Heart left ventricle (tissue), 16 donors: ENCODE measurements at regions not wholly inside any gene's neighbourhood (a gene's known extent, or its start where the extent isn't known, plus 50 kb on each side); places are given as distances from the start of the nearest gene placed in this dataset.

Experiments
- ATAC-seq, 4 donors: fragments of 200-7000 bp; cut with Tn5 transposase; one replicate each; pipeline ENCODE4 v1.9.1; 2020 to 2022; ENCODE audit warnings: moderate library complexity in 4 of 4, mild to moderate bottlenecking in 3 of 4, moderate number of reproducible peaks in 1 of 4
- DNase-seq, 5 donors: peaks; one replicate each; pipeline ENCODE4 v3.0.0-alpha.2; 2020
- H3K27ac ChIP-seq, 12 donors: fragments of 200-600 bp; sonication (generic) in 4 of 12; one replicate each; pipeline versions ENCODE4 v1.5.0 to v1.8.0; 2016 to 2022; ENCODE audit warnings: mild to moderate bottlenecking in 2 of 12
- H3K27me3 ChIP-seq, 9 donors: fragments of 200-600 bp; sonication (generic) in 2 of 9; one replicate each; pipeline versions ENCODE4 v1.5.1 to v1.8.0; 2016 to 2022; ENCODE audit warnings: mild to moderate bottlenecking in 3 of 9
- H3K36me3 ChIP-seq, 9 donors: fragments of 200-600 bp; sonication (generic) in 2 of 9; one replicate each; pipeline versions ENCODE4 v1.5.0 to v1.8.0; 2018 to 2022; ENCODE audit warnings: mild to moderate bottlenecking in 2 of 9
- H3K4me1 ChIP-seq, 12 donors: fragments of 200-600 bp; sonication (generic) in 4 of 12; one replicate each; pipeline versions ENCODE4 v1.5.0 to v1.8.0; 2016 to 2022; ENCODE audit warnings: mild to moderate bottlenecking in 3 of 12
- H3K4me3 ChIP-seq, 12 donors: fragments of 200-600 bp; sonication (generic) in 4 of 12; one replicate each; pipeline versions ENCODE4 v1.5.0 to v1.8.0; 2017 to 2022; ENCODE audit warnings: mild to moderate bottlenecking in 9 of 12, moderate library complexity in 4 of 12
- H3K9me3 ChIP-seq, 12 donors: fragments of 200-600 bp; sonication (generic) in 4 of 12; one replicate each; pipeline versions ENCODE4 v1.5.0 to v1.8.0; 2016 to 2022; ENCODE audit warnings: mild to moderate bottlenecking in 1 of 12
- POLR2A ChIP-seq, 2 donors: fragments of 450-650 bp; IDR thresholded peaks; one replicate each; pipeline ENCODE4 v1.6.1; 2017; ENCODE audit warnings: antibody characterized with exemption in 2 of 2, mild to moderate bottlenecking in 2 of 2, moderate library complexity in 2 of 2
- WGBS, 4 donors: extraction: QIAGEN DNeasy Blood & Tissue Kit in 2 of 4; methylation state at CpG; one replicate each; pipeline versions ENCODE4 v1.1.5 to v1.1.7; 2013 to 2018; 5-methylcytosine and 5-hydroxymethylcytosine counted together
- intact Hi-C, 10 donors: fragments of 100-400 bp; cut with DNase I; formaldehyde crosslinking; loops; one replicate each; pipeline versions ENCODE4 v1.11.1 to v1.14.2; 2022
- TF ChIP-seq, protein P1 (sequence below), 12 donors: fragments of 200-600 bp; sonication (generic) in 4 of 12; IDR thresholded peaks; one replicate each; pipeline versions ENCODE4 v1.5.0 to v1.8.0; 2018 to 2022; ENCODE audit warnings: antibody characterized with exemption in 12 of 12, mild to moderate bottlenecking in 5 of 12
- donor health status: ischemic (EF 13 %, LVEDD 7.1; RV severe dilation, severe dysfunction).
- donor health status: healthy with polysubstance abuse.
- donor health status: DM: no; HTN: yes; CAD: no.
- donor health status: DM: no; HTN: no; CAD: no.
- donor health status: ischemic (EF 25% LVEDD 6.9; RV normal size, moderate dysfunction).
- donor health status: ischemic (EF 25% LVEDD 5.7; RV mildly dilated, moderate dysfunction).
- donor health status: healthy.
- donor health status: DM: yes; HTN: yes; CAD: no.
- donor health status: ischemic (EF 35%, LVEDD 5.7; RV mildly dilated, moderate dysfunction).
- donor health status: nonischemic (EF 11% LVEDD 7.7; RV severe dilation, severe dysfunction).
- donor health status: DM: yes; HTN: yes; CAD: no.
- donor health status: PGD.
- donor health status: ischemic (EF 29% LVEDD 5.4; RV normal size, mild dysfunction).
- donor health status: nonischemic (EF 23%, LVEDD 6.1; RV moderate dilation, normal function).

DNA sequence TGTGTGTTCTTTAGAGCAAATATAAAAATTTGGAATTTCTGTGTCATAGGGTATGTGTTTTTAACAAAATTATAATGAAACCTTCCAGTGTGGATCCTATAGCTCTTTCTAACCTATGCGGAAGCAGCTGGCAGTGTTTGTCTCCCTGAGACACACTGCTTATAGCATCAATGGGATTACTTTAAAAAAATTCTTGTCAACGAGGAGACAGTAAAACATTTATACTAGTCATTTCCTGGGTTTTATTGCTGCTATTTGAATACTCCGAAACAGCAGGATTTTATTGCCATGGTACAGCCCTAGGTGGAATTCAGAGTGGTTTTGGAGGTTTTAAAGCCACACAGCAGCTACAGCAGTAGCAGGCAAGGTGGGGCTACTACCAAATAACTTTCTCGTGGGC lies 145.1 kb upstream of the IL1RAPL2 start:
- WGBS, 4 donors: 60 to 72% (median 71%) methylated on average over 4 of the region's 4 CpGs
- Histone ChIP-seq H3K27ac (no peak overlapping the region), H3K36me3 (no peaks in the 10 kb centered on the region), H3K4me1 (no peaks in the 10 kb centered on the region), H3K4me3 (no peak overlapping the region), H3K9me3 (peaks cover 0 to 20% (median 0%) of the 10 kb centered on the region in 12 donors), H3K27me3 (no peaks in the 10 kb centered on the region)
- no peak for DNase-seq
- TF ChIP-seq POLR2A (IDR thresholded peaks at IDR 0.05): no peak
- TF ChIP-seq, protein P1, sequence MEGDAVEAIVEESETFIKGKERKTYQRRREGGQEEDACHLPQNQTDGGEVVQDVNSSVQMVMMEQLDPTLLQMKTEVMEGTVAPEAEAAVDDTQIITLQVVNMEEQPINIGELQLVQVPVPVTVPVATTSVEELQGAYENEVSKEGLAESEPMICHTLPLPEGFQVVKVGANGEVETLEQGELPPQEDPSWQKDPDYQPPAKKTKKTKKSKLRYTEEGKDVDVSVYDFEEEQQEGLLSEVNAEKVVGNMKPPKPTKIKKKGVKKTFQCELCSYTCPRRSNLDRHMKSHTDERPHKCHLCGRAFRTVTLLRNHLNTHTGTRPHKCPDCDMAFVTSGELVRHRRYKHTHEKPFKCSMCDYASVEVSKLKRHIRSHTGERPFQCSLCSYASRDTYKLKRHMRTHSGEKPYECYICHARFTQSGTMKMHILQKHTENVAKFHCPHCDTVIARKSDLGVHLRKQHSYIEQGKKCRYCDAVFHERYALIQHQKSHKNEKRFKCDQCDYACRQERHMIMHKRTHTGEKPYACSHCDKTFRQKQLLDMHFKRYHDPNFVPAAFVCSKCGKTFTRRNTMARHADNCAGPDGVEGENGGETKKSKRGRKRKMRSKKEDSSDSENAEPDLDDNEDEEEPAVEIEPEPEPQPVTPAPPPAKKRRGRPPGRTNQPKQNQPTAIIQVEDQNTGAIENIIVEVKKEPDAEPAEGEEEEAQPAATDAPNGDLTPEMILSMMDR (IDR thresholded peaks at IDR 0.05): no peak
- no peak for ATAC-seq
- intact Hi-C loops: no loop called here

DNA sequence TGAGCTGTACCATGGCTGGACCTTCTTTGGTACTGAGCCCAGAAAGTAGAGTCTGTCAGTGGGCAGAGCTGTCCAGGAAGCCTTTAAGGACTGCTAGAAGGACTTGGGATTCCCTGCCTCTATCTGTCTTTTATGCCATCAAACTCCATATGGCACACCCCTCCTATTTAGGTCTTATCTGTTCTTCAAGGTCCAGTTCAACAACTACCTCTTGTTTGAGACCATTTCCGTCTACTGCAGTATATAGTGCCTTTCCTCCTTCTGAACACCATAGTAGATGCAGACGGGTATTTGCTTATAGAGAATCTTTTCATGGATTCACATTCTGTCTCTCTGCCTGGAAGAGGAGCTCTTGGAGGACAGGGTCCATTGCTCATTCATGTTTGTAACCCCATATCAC lies 146.1 kb upstream of the IL1RAPL2 start:
- WGBS, 4 donors: 54 to 69% (median 61%) methylated on average over 2 of the region's 2 CpGs
- no peak overlapping the region for H3K4me3 ChIP-seq
- peaks cover 0 to 20% (median 0%) of the 10 kb centered on the region in 12 donors for H3K9me3 ChIP-seq
- no peaks in the 10 kb centered on the region for H3K36me3 ChIP-seq
- H3K27me3 ChIP-seq: no peaks in the 10 kb centered on the region
- no peaks in the 10 kb centered on the region for H3K4me1 ChIP-seq
- DNase-seq: no peak
- intact Hi-C loops: no loop called here
- no peak for ATAC-seq
- no peak overlapping the region for H3K27ac ChIP-seq
- TF ChIP-seq, protein P1 (IDR thresholded peaks at IDR 0.05): no peak
- TF ChIP-seq POLR2A (IDR thresholded peaks at IDR 0.05): no peak

DNA sequence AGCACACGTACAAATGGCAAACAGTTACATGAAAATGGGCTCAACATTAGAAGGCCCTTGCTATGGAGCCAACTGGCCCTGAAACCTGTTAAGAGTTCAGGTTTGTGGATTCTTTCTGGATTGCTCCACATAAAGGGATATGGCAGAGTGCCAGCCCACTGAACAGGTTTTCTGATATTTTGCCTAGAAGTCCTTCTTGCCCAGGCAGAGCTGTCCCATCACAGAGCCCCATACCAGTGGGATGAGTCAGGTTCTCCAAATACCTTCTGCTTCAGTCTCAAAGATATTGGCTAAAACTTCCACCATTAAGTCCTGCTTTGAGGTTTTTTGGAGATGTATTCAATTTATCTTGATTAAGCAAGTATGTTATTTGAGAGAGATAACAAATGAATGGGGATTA lies 146.8 kb upstream of the IL1RAPL2 start:
- ATAC-seq: no peak

DNA sequence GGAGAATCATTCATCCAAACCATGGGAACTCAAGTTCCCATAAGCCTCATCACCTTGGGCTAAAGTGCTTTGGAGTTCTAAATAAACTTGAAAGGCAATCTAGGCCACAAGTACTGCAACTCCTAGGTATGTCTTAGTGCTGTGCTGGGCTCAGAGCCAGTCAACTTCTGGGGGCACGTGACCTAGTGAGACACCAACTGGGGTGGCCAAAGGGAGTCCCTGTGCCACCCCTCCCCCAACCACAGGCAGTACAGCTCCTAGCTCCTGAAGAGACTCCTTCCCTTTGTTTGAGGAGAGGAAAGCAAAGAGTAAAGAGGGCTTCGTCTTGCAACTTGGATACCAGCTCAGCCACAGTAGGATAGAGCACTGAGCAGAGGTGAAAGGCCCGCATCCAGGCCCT lies 154.2 kb upstream of the IL1RAPL2 start:
- Histone ChIP-seq H3K4me1 (no peaks in the 10 kb centered on the region), H3K4me3 (no peak overlapping the region), H3K9me3 (peaks cover 0 to 8% (median 0%) of the 10 kb centered on the region in 12 donors), H3K27me3 (peaks cover 0 to 5% (median 0%) of the 10 kb centered on the region in 9 donors), H3K27ac (no peak overlapping the region), H3K36me3 (no peaks in the 10 kb centered on the region)
- 73 to 79% (median 75%) methylated on average over 3 of the region's 3 CpGs for WGBS, 4 donors
- ATAC-seq (no peak), DNase-seq (no peak)
- TF ChIP-seq POLR2A (IDR thresholded peaks at IDR 0.05): no peak
- TF ChIP-seq, protein P1 (IDR thresholded peaks at IDR 0.05): no peak
- intact Hi-C loops: no loop called here

More for the DNA sequence above, 146.8 kb upstream of the IL1RAPL2 start:
- Histone ChIP-seq H3K4me1 (no peaks in the 10 kb centered on the region), H3K4me3 (no peak overlapping the region), H3K36me3 (no peaks in the 10 kb centered on the region), H3K27ac (no peak overlapping the region), H3K27me3 (no peaks in the 10 kb centered on the region), H3K9me3 (peaks cover 0 to 20% (median 0%) of the 10 kb centered on the region in 12 donors)
- 62 to 98% (median 85%) methylated on average over 1 of the region's 1 CpG for WGBS, 4 donors
- DNase-seq: no peak
- intact Hi-C loops: no loop called here
- no peak for TF ChIP-seq POLR2A (IDR thresholded peaks at IDR 0.05)
- TF ChIP-seq, protein P1 (IDR thresholded peaks at IDR 0.05): no peak
